ENCODE measurements at regions not wholly inside any gene's neighbourhood (a gene's known extent, or its start where the extent isn't known, plus 50 kb on each side); places are given as distances from the start of the nearest gene placed in this dataset.

DNA sequence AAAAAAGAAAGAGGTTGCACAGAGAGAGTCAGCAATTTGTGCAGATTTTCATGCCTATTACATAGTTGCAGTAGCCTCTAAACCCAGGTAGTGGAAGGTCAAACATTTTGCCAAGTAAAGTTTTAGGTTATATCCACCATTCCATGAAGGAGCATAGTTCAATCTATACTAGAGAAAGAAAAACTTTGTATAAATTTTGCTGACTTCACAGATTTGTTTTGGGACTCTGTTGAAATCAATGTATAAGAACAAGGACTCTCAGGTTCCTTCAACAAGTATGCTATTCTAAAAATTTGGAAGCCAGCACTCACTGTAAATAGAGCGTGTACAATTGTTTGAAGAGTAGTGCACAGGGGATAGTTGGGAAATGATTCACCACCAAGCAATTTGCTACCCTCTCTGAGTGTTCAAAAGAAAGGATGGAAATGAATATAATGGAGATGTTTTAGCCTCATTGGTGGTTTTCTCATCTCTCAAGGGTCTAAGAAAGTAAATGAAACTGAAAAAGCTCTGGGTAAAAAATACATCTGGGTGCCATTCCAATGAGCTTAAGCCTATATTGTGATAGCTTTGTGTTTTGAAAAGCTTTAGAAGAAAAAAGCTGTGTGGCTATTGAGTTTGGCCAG lies 508.4 kb upstream of the LUZP2 start:
- H3K4me1 ChIP-seq: peaks cover 0 to 4% (median 0%) of the 10 kb centered on the region in 12 donors
- TF ChIP-seq POLR2A (IDR thresholded peaks at IDR 0.05): no peak
- TF ChIP-seq, protein P1, sequence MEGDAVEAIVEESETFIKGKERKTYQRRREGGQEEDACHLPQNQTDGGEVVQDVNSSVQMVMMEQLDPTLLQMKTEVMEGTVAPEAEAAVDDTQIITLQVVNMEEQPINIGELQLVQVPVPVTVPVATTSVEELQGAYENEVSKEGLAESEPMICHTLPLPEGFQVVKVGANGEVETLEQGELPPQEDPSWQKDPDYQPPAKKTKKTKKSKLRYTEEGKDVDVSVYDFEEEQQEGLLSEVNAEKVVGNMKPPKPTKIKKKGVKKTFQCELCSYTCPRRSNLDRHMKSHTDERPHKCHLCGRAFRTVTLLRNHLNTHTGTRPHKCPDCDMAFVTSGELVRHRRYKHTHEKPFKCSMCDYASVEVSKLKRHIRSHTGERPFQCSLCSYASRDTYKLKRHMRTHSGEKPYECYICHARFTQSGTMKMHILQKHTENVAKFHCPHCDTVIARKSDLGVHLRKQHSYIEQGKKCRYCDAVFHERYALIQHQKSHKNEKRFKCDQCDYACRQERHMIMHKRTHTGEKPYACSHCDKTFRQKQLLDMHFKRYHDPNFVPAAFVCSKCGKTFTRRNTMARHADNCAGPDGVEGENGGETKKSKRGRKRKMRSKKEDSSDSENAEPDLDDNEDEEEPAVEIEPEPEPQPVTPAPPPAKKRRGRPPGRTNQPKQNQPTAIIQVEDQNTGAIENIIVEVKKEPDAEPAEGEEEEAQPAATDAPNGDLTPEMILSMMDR (IDR thresholded peaks at IDR 0.05): no peak
- no peaks in the 10 kb centered on the region for H3K27me3 ChIP-seq
- H3K4me3 ChIP-seq: no peak overlapping the region
- H3K9me3 ChIP-seq: no peaks in the 10 kb centered on the region
- DNase-seq (no peak), ATAC-seq (no peak)
- 67 to 74% (median 72%) methylated on average over 1 of the region's 1 CpG for WGBS, 4 donors
- H3K36me3 ChIP-seq: no peaks in the 10 kb centered on the region
- intact Hi-C loops (cut with DNase I): no loop called here
- H3K27ac ChIP-seq: no peak overlapping the region

DNA sequence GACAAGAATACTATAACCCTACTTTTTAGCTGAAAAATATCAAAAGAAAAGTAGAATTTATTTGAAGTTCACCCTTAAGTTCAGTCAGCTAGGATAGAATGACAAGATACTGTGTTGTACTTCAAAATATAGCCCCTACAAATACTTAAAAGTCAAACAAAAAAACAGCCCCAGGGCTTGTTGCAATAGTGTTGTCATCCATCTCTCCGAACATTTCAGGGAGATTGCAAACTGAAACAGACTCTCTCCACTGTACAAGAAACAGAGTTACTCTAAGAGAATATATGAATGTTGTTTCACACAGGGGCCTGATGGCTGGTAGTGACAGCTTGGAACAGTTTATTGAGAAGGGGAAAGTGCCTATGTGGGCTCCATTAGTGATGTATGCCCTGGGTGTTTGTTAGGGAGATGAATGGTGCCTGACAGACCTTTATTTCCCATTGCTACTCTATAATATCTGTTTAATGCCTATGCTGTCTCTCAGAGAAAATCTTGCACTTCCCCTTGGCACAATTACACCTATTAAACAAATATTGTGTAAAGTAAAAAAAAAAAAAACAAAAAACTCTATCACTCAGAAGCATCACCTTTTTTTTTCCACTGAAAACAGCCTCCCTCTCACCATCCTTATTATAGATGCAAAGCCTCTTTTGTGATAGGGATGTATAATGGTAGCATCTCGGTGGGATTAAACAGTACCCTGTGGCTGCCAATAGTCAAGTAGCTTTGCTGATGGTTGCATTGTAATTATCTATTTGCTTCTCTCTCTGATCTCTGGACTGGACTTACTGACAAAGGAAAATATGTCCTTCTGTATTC lies 506.3 kb upstream of the LUZP2 start:
- WGBS, 4 donors: 60 to 77% (median 72%) methylated on average over 2 of the region's 2 CpGs

DNA sequence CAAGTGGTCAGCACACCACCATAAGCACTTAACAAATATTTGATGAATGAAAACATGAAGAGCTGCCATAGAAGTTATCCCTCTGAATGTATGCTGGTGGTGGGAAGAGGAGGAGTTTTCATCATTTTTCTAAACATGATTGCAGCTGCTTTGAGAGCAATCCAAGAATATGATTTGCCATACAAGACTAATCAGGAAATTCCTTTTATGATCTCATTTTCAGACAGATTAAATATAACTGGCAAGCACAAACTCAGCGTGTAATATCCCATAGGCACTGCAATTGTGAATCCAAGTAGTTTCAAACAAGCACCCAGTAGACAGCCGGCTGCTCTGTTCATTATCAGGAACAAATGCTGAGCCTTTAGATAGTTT lies 505.7 kb upstream of the LUZP2 start:
- Histone ChIP-seq H3K4me1 (peaks cover 0 to 4% (median 0%) of the 10 kb centered on the region in 12 donors), H3K9me3 (peaks cover 0 to 10% (median 0%) of the 10 kb centered on the region in 12 donors), H3K36me3 (no peaks in the 10 kb centered on the region), H3K27ac (peak overlapping the region in 2 of 12 donors; percentile 35 to 38), H3K27me3 (no peaks in the 10 kb centered on the region), H3K4me3 (no peak overlapping the region)
- ATAC-seq: peak in 1 of 4 donors; percentile 71
- DNase-seq: no peak
- intact Hi-C loops (cut with DNase I): no loop called here
- no peak for TF ChIP-seq POLR2A (IDR thresholded peaks at IDR 0.05)
- TF ChIP-seq, protein P1 (IDR thresholded peaks at IDR 0.05): no peak
- 40 to 51% (median 47%) methylated on average over 2 of the region's 2 CpGs for WGBS, 4 donors

More for the DNA sequence above, 506.3 kb upstream of the LUZP2 start:
- Histone ChIP-seq H3K9me3 (peaks cover 0 to 6% (median 0%) of the 10 kb centered on the region in 12 donors), H3K36me3 (no peaks in the 10 kb centered on the region), H3K4me3 (no peak overlapping the region), H3K4me1 (peaks cover 0 to 4% (median 0%) of the 10 kb centered on the region in 12 donors), H3K27ac (peak overlapping the region in 1 of 12 donors; percentile 38), H3K27me3 (no peaks in the 10 kb centered on the region)
- DNase-seq (no peak), ATAC-seq (no peak)
- TF ChIP-seq POLR2A (IDR thresholded peaks at IDR 0.05): no peak
- TF ChIP-seq, protein P1 (IDR thresholded peaks at IDR 0.05): no peak
- intact Hi-C loops (cut with DNase I): no loop called here

DNA sequence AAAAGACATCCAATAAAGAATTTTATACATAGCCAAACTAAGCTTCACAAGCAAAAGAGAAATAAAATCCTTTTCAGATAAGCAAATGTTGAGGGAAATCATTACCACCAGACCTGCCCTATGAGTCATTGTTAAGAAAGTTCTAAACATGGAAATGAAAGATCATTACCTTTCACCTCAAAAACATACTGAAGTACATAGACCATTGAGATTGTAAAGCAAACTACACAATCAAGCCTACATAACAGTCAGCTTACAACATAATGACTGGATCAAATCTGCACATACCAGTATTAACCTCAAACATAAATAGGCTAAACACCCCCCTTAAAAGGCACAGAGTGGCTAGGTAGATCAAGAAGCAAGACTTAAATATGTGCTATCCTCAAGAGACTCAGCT lies 501.0 kb upstream of the LUZP2 start:
- ATAC-seq (no peak), DNase-seq (no peak)
- no peak overlapping the region for H3K27ac ChIP-seq
- H3K4me1 ChIP-seq: peaks cover 0 to 4% (median 0%) of the 10 kb centered on the region in 12 donors
- H3K36me3 ChIP-seq: no peaks in the 10 kb centered on the region
- TF ChIP-seq, protein P1 (IDR thresholded peaks at IDR 0.05): no peak
- TF ChIP-seq POLR2A (IDR thresholded peaks at IDR 0.05): no peak
- no peaks in the 10 kb centered on the region for H3K27me3 ChIP-seq
- H3K4me3 ChIP-seq: no peak overlapping the region
- intact Hi-C loops (cut with DNase I): no loop called here
- H3K9me3 ChIP-seq: peaks cover 0 to 55% (median 4%) of the 10 kb centered on the region in 12 donors
